GM20000 (cell line): ENCODE measurements at regions not wholly inside any gene's neighbourhood (a gene's known extent, or its start where the extent isn't known, plus 50 kb on each side); places are given as distances from the start of the nearest gene placed in this dataset.

Experiments used
- DNase-seq: peaks from one replicate; pipeline ENCODE4 v3.0.0; 2012; ENCODE audit warnings: low spot score
- CTCF ChIP-seq: IDR thresholded peaks from 2 replicates; pipeline ENCODE4 v1.5.1; 2012; ENCODE audit warnings: mild to moderate bottlenecking, control low read depth; ENCODE audit errors: extremely low read depth, missing control alignments

GRCh38 chr3:13722178-13722577, 157.7 kb downstream of the WNT7A start:
- no peak for TF ChIP-seq CTCF
- no peak for DNase-seq

- TF ChIP-seq CTCF = no peak
- peak; percentile 3 for DNase-seq
These were observed 161.4 kb downstream of the WNT7A start for GRCh38 chr3:13718436-13718835.

GRCh38 chr3:13718000-13718399, 161.9 kb downstream of the WNT7A start:
- DNase-seq = no peak
- no peak for TF ChIP-seq CTCF

- TF ChIP-seq CTCF = no peak
- DNase-seq = no peak
These were observed 162.5 kb downstream of the WNT7A start for GRCh38 chr3:13717222-13717895.

- TF ChIP-seq CTCF = no peak
- no peak for DNase-seq
These were observed 163.2 kb downstream of the WNT7A start for GRCh38 chr3:13716540-13717221.

GRCh38 chr3:13715961-13716360, 163.9 kb downstream of the WNT7A start:
- DNase-seq = no peak
- TF ChIP-seq CTCF = no peak

GRCh38 chr3:13715167-13715954, 164.5 kb downstream of the WNT7A start:
- TF ChIP-seq CTCF = no peak
- DNase-seq = no peak
